GM12801 (cell line): ENCODE measurements at regions not wholly inside any gene's neighbourhood (a gene's known extent, or its start where the extent isn't known, plus 50 kb on each side); places are given as distances from the start of the nearest gene placed in this dataset.

Source experiments
- CTCF ChIP-seq: IDR thresholded peaks from one replicate; pipeline ENCODE4 v1.5.1; 2011; ENCODE audit warnings: control low read depth; ENCODE audit not compliant: insufficient read length; ENCODE audit errors: extremely low read depth

GRCh38 chr2:121065239-121065638 lies 219.8 kb downstream of the TFCP2L1 start:
- no peak for TF ChIP-seq CTCF

- TF ChIP-seq CTCF: no peak
Measured at GRCh38 chr2:121066526-121066925, 218.5 kb downstream of the TFCP2L1 start.

GRCh38 chr2:121068851-121069250 lies 216.2 kb downstream of the TFCP2L1 start:
- no peak for TF ChIP-seq CTCF

GRCh38 chr2:121069434-121069969 lies 215.5 kb downstream of the TFCP2L1 start:
- no peak for TF ChIP-seq CTCF

- no peak for TF ChIP-seq CTCF
Measured at GRCh38 chr2:121071034-121071504, 213.9 kb downstream of the TFCP2L1 start.

- TF ChIP-seq CTCF: no peak
Measured at GRCh38 chr2:121072784-121073183, 212.2 kb downstream of the TFCP2L1 start.

- TF ChIP-seq CTCF: no peak
Measured at GRCh38 chr2:121073320-121074210, 211.4 kb downstream of the TFCP2L1 start.
